ENCODE measurements at regions not wholly inside any gene's neighbourhood (a gene's known extent, or its start where the extent isn't known, plus 50 kb on each side); places are given as distances from the start of the nearest gene placed in this dataset.

- no peak overlapping the region for H2AFZ ChIP-seq
- no peak for DNase-seq (ENCODE audit: low spot score)
- no peaks in the 10 kb centered on the region for H3K36me3 ChIP-seq (ENCODE audit: insufficient read depth)
- H3K4me2 ChIP-seq: no peak overlapping the region
- Mint-ChIP-seq H3K9me3 (peaks cover 3% of the 10 kb centered on the region; the same call in 1 of the 3 replicates), H3K27ac (no peak overlapping the region), H3K36me3 (ENCODE audit: low read depth) (no peaks in the 10 kb centered on the region), H3K27me3 (ENCODE audit: insufficient read depth, low read depth, poor library complexity) (peaks cover 1% of the 10 kb centered on the region), H3K4me1 (no peaks in the 10 kb centered on the region; the same call in 2 of the 3 replicates), H3K4me3 (no peak overlapping the region)
- no peak for ATAC-seq
- no peaks in the 10 kb centered on the region for H3K27me3 ChIP-seq (ENCODE audit: insufficient read depth)
- no peak overlapping the region for H3K27ac ChIP-seq (ENCODE audit: low read depth)
- no peaks in the 10 kb centered on the region for H3F3A ChIP-seq (replicated peaks; ENCODE audit: low read depth)
- H4K20me1 ChIP-seq (replicated peaks; ENCODE audit: insufficient read depth): no peaks in the 10 kb centered on the region
- no peak overlapping the region for H3K4me3 ChIP-seq
- no peaks in the 10 kb centered on the region for H3K4me1 ChIP-seq (ENCODE audit: insufficient read depth)
- TF ChIP-seq EZH2 (IDR thresholded peaks at IDR 0.05; ENCODE audit: low read depth, unreplicated experiment): no peak
- no peak for TF ChIP-seq JUNB (IDR thresholded peaks at IDR 0.05; ENCODE audit: unreplicated experiment)
- TF ChIP-seq EZH2phosphoT487 (IDR thresholded peaks at IDR 0.05; ENCODE audit: unreplicated experiment): no peak
- TF ChIP-seq ZNF331 (CRISPR knock-in tag; IDR thresholded peaks at IDR 0.05; ENCODE audit: low read depth): no peak
- no peak for TF ChIP-seq ZNF114 (CRISPR knock-in tag; IDR thresholded peaks at IDR 0.05)
- no peak for TF ChIP-seq ZNF462 (CRISPR knock-in tag; IDR thresholded peaks at IDR 0.05)
- H3K9me2 ChIP-seq (ENCODE audit: insufficient read depth): 0 out of 2 replicates have a peak, but pooled peaks cover 3% of the 10 kb centered on the region
- H3K79me2 ChIP-seq (replicated peaks; ENCODE audit: insufficient read depth): no peaks in the 10 kb centered on the region
These were observed 703.6 kb downstream of the CPS1 start for GRCh38 chr2:211259831-211260476.

All from GM23338 (cell line).